ENCODE measurements at regions not wholly inside any gene's neighbourhood (a gene's known extent, or its start where the extent isn't known, plus 50 kb on each side); places are given as distances from the start of the nearest gene placed in this dataset.

GRCh38 chr3:117892431-117892841 is 1142.2 kb downstream of the IGSF11 start:
- no peak for DNase-seq (ENCODE audit: low spot score)

GRCh38 chr3:117893001-117893400 is 1141.6 kb downstream of the IGSF11 start:
- no peak for DNase-seq (ENCODE audit: low spot score)

GRCh38 chr3:117893638-117894037 is 1141.0 kb downstream of the IGSF11 start:
- DNase-seq (ENCODE audit: low spot score) = no peak

- no peak for DNase-seq (ENCODE audit: low spot score)
Measured at GRCh38 chr3:117898722-117899522, 1135.7 kb downstream of the IGSF11 start.

- no peak for DNase-seq (ENCODE audit: low spot score)
Measured at GRCh38 chr3:117903226-117903625, 1131.4 kb downstream of the IGSF11 start.

GRCh38 chr3:117910820-117911521 is 1123.7 kb downstream of the IGSF11 start:
- DNase-seq (ENCODE audit: low spot score) = no peak

GRCh38 chr3:117912352-117912751 is 1122.3 kb downstream of the IGSF11 start:
- DNase-seq (ENCODE audit: low spot score) = no peak

- DNase-seq (ENCODE audit: low spot score) = no peak
Measured at GRCh38 chr3:117914540-117915100, 1120.0 kb downstream of the IGSF11 start.

- no peak for DNase-seq (ENCODE audit: low spot score)
Measured at GRCh38 chr3:117916839-117917238, 1117.8 kb downstream of the IGSF11 start.

GRCh38 chr3:117919621-117920020 is 1115.0 kb downstream of the IGSF11 start:
- DNase-seq (ENCODE audit: low spot score) = no peak

GRCh38 chr3:117920253-117920898 is 1114.3 kb downstream of the IGSF11 start:
- no peak for DNase-seq (ENCODE audit: low spot score)

GRCh38 chr3:117921411-117921810 is 1113.2 kb downstream of the IGSF11 start:
- no peak for DNase-seq (ENCODE audit: low spot score)

- no peak for DNase-seq (ENCODE audit: low spot score)
Measured at GRCh38 chr3:117922039-117922438, 1112.6 kb downstream of the IGSF11 start.

GRCh38 chr3:117926819-117927218 is 1107.8 kb downstream of the IGSF11 start:
- DNase-seq (ENCODE audit: low spot score) = no peak

- no peak for DNase-seq (ENCODE audit: low spot score)
Measured at GRCh38 chr3:117927825-117928224, 1106.8 kb downstream of the IGSF11 start.

- DNase-seq (ENCODE audit: low spot score) = no peak
Measured at GRCh38 chr3:117928836-117929235, 1105.8 kb downstream of the IGSF11 start.

GRCh38 chr3:117932441-117932840 is 1102.2 kb downstream of the IGSF11 start:
- no peak for DNase-seq (ENCODE audit: low spot score)

GRCh38 chr3:117936159-117936558 is 1098.5 kb downstream of the IGSF11 start:
- DNase-seq (ENCODE audit: low spot score) = no peak

- no peak for DNase-seq (ENCODE audit: low spot score)
Measured at GRCh38 chr3:117938974-117939373, 1095.7 kb downstream of the IGSF11 start.

- DNase-seq (ENCODE audit: low spot score) = no peak
Measured at GRCh38 chr3:117939425-117940027, 1095.1 kb downstream of the IGSF11 start.

GRCh38 chr3:117941015-117941414 is 1093.6 kb downstream of the IGSF11 start:
- DNase-seq (ENCODE audit: low spot score) = no peak

- DNase-seq (ENCODE audit: low spot score) = no peak
Measured at GRCh38 chr3:117941756-117942155, 1092.9 kb downstream of the IGSF11 start.

All from ecto neural progenitor cell (in vitro differentiated cells).